C4-2B (cell line): ENCODE measurements at regions not wholly inside any gene's neighbourhood (a gene's known extent, or its start where the extent isn't known, plus 50 kb on each side); places are given as distances from the start of the nearest gene placed in this dataset.

Experiments used
- H3K27ac ChIP-seq: fragments of 450-650 bp; 2 replicates; pipeline ENCODE4 v1.5.1; 2017
- ZFX ChIP-seq: fragments of 450-650 bp; IDR thresholded peaks from 2 replicates; pipeline ENCODE4 v1.6.1; 2017
- TF ChIP-seq, protein P1 (sequence below): fragments of 450-650 bp; conservative IDR thresholded peaks from 2 replicates; pipeline ENCODE4 v1.5.1; 2017; ENCODE audit warnings: mild to moderate bottlenecking

DNA sequence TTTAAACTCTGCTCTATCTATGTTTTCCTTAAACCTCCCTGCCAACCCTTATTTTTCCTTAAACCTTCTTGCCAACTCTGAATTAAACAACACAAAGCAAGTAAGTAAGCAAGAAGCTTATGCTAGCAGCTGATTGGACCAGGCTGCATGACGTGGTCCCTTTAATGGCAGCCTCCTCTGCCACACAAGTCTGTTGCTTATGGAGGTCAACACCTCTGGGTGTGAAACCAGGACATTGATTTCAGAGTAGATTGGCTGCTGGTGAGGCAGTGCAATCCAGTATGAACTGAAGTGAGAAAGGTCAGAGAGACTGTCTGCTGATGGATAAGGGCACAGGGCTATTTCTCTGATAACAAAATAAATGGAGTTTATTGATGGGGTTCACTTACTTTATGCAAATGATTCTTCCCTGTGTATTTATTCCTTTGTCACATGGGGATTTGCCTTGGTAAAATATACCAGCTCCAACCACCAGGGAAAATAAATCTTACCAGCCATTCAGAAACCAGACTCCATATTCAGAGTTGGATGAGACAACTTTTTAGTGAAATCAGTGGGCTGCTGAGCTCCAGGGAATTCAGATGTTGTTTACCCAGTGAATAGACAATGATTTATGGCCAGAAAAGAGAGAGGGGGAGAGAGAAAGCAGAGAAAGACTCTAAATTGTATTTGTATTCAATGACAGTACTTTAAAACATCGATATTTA, 112.2 kb upstream of the NCKAP5 start:
- TF ChIP-seq, protein P1, sequence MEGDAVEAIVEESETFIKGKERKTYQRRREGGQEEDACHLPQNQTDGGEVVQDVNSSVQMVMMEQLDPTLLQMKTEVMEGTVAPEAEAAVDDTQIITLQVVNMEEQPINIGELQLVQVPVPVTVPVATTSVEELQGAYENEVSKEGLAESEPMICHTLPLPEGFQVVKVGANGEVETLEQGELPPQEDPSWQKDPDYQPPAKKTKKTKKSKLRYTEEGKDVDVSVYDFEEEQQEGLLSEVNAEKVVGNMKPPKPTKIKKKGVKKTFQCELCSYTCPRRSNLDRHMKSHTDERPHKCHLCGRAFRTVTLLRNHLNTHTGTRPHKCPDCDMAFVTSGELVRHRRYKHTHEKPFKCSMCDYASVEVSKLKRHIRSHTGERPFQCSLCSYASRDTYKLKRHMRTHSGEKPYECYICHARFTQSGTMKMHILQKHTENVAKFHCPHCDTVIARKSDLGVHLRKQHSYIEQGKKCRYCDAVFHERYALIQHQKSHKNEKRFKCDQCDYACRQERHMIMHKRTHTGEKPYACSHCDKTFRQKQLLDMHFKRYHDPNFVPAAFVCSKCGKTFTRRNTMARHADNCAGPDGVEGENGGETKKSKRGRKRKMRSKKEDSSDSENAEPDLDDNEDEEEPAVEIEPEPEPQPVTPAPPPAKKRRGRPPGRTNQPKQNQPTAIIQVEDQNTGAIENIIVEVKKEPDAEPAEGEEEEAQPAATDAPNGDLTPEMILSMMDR = no peak; the same call in 1 of the 2 replicates
- no peak for TF ChIP-seq ZFX
- H3K27ac ChIP-seq = no peak overlapping the region

GRCh38 chr2:133682347-133682746, 114.1 kb upstream of the NCKAP5 start:
- no peak overlapping the region for H3K27ac ChIP-seq
- no peak for TF ChIP-seq ZFX
- TF ChIP-seq, protein P1 = no peak

- TF ChIP-seq, protein P1 = no peak
- no peak for TF ChIP-seq ZFX
Observed at GRCh38 chr2:133682906-133683305, 114.6 kb upstream of the NCKAP5 start.

GRCh38 chr2:133685636-133686215, 117.5 kb upstream of the NCKAP5 start:
- no peak for TF ChIP-seq ZFX
- TF ChIP-seq, protein P1 = no peak
- H3K27ac ChIP-seq = no peak overlapping the region

More at GRCh38 chr2:133682906-133683305, 114.6 kb upstream of the NCKAP5 start:
- H3K27ac ChIP-seq = no peak overlapping the region

DNA sequence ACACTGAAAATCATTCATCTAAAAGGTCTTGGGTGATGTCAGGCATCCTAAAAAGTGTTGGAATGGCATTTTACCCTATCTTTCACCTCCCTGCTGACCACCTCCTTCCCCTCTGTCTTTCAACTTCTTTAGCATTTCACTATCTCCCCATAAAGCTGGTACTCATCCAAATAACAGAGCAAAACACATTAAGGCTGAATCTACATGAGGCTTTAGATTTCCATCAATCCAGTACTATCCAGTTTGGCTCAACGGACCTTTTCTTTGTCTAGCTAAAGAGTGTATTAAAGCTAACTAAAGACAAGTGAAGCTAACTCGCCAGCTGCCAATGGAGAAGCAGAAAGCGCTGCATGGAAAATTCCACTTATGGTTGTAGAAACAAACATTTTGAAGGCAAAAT, 122.5 kb upstream of the NCKAP5 start:
- H3K27ac ChIP-seq = no peak overlapping the region
- no peak for TF ChIP-seq ZFX
- TF ChIP-seq, protein P1 = no peak

DNA sequence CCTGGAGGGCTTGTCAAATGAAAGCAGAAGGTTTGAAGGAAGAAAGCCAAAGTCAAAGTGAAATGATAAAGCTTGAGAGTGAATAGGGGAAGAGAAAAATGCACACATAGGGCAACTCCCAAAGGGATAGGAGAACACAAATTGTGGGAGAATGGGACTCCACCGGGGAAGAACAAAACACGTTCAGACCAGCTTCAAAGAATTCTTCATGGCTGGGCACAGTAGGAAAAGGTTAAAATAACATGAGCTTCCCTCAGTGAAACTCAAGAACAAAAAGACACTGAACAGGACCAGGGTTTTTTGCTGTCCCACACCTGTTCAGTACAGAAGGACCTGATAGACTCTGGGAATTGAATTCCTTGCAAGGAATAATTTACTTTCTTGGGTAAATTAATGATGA, 123.1 kb upstream of the NCKAP5 start:
- no peak overlapping the region for H3K27ac ChIP-seq
- no peak for TF ChIP-seq ZFX
- TF ChIP-seq, protein P1 = no peak

- no peak overlapping the region for H3K27ac ChIP-seq
- TF ChIP-seq ZFX = no peak
- TF ChIP-seq, protein P1 = no peak
Observed at GRCh38 chr2:133705287-133705686, 137.0 kb upstream of the NCKAP5 start.
